GM18909 (cell line): ENCODE measurements at regions not wholly inside any gene's neighbourhood (a gene's known extent, or its start where the extent isn't known, plus 50 kb on each side); places are given as distances from the start of the nearest gene placed in this dataset.
A peak's percentile ranks its signal among the peaks of the same experiment; 100 is the strongest.

Experiments
- ATAC-seq: cut with Tn5 transposase; IDR thresholded peaks from one replicate; pipeline ENCODE4 v1.9.1; 2021; ENCODE audit warnings: mild to moderate bottlenecking; ENCODE audit not compliant: unreplicated experiment, poor library complexity

GRCh38 chr3:168490981-168491380 lies 395.3 kb upstream of the GOLIM4 start:
- ATAC-seq, result no peak

- ATAC-seq, result no peak
Measured at GRCh38 chr3:168489301-168489700, 393.6 kb upstream of the GOLIM4 start.

- ATAC-seq, result no peak
Measured at GRCh38 chr3:168485936-168486335, 390.2 kb upstream of the GOLIM4 start.

- no peak for ATAC-seq
Measured at GRCh38 chr3:168476360-168476980, 380.7 kb upstream of the GOLIM4 start.

- no peak for ATAC-seq
Measured at GRCh38 chr3:168475704-168476103, 380.0 kb upstream of the GOLIM4 start.

- no peak for ATAC-seq
Measured at GRCh38 chr3:168473334-168473890, 377.7 kb upstream of the GOLIM4 start.

GRCh38 chr3:168472783-168473182 lies 377.1 kb upstream of the GOLIM4 start:
- no peak for ATAC-seq

- no peak for ATAC-seq
Measured at GRCh38 chr3:168470380-168470779, 374.7 kb upstream of the GOLIM4 start.

GRCh38 chr3:168469436-168469835 lies 373.7 kb upstream of the GOLIM4 start:
- ATAC-seq, result no peak

- ATAC-seq, result peak; percentile 86
Measured at GRCh38 chr3:168467115-168467714, 371.5 kb upstream of the GOLIM4 start.

- no peak for ATAC-seq
Measured at GRCh38 chr3:168461793-168462192, 366.1 kb upstream of the GOLIM4 start.

GRCh38 chr3:168459226-168459784 lies 363.6 kb upstream of the GOLIM4 start:
- ATAC-seq, result no peak

- ATAC-seq, result no peak
Measured at GRCh38 chr3:168457954-168458539, 362.3 kb upstream of the GOLIM4 start.

- no peak for ATAC-seq
Measured at GRCh38 chr3:168455814-168456213, 360.1 kb upstream of the GOLIM4 start.

- no peak for ATAC-seq
Measured at GRCh38 chr3:168453623-168454022, 357.9 kb upstream of the GOLIM4 start.

GRCh38 chr3:168443965-168444364 lies 348.2 kb upstream of the GOLIM4 start:
- no peak for ATAC-seq

- no peak for ATAC-seq
Measured at GRCh38 chr3:168442502-168442901, 346.8 kb upstream of the GOLIM4 start.

GRCh38 chr3:168436245-168436724 lies 340.6 kb upstream of the GOLIM4 start:
- ATAC-seq, result no peak

- no peak for ATAC-seq
Measured at GRCh38 chr3:168431491-168431890, 335.8 kb upstream of the GOLIM4 start.

GRCh38 chr3:168427835-168428475 lies 332.2 kb upstream of the GOLIM4 start:
- ATAC-seq, result no peak

- no peak for ATAC-seq
Measured at GRCh38 chr3:168427156-168427555, 331.4 kb upstream of the GOLIM4 start.
